Omental fat pad (tissue), 3 donors: ENCODE measurements at regions not wholly inside any gene's neighbourhood (a gene's known extent, or its start where the extent isn't known, plus 50 kb on each side); places are given as distances from the start of the nearest gene placed in this dataset.

Source experiments
- ATAC-seq: fragments of 150-250 bp; one replicate; pipeline ENCODE4 v1.9.1; 2016; ENCODE audit warnings: mild to moderate bottlenecking, moderate library complexity; ENCODE audit not compliant: low FRiP score
- DNase-seq: peaks from one replicate; pipeline ENCODE4 v3.0.0-alpha.2; 2019; ENCODE audit warnings: low spot score
- TF ChIP-seq, protein P1 (sequence below), 3 donors: fragments of 450-650 bp; IDR thresholded peaks; one replicate each; pipeline ENCODE4 v1.5.1; 2016 to 2017; ENCODE audit warnings: antibody characterized with exemption in 3 of 3, mild to moderate bottlenecking in 3 of 3, moderate library complexity in 2 of 3

DNA sequence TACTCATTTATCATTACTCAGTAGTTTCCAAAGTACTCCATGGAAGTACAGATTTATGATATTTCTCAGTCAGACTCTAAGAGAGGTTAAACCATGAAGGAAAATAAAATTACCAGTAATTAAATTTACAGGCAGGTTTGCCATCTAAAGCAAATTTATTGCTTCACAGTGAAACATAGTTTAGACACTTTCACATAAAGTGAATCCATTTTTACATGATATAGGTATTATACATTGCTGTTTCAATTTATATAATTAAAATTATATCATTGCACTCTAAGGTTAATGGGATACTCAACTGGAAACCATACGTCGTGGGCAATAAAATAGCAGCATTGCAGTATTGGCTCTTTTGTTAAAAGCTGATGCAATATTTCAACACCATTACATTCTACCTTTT is 202.8 kb downstream of the SLIT2 start:
- DNase-seq (no peak), ATAC-seq (no peak)

GRCh38 chr4:20456407-20456806 is 204.7 kb downstream of the SLIT2 start:
- DNase-seq (no peak), ATAC-seq (no peak)
- TF ChIP-seq, protein P1, sequence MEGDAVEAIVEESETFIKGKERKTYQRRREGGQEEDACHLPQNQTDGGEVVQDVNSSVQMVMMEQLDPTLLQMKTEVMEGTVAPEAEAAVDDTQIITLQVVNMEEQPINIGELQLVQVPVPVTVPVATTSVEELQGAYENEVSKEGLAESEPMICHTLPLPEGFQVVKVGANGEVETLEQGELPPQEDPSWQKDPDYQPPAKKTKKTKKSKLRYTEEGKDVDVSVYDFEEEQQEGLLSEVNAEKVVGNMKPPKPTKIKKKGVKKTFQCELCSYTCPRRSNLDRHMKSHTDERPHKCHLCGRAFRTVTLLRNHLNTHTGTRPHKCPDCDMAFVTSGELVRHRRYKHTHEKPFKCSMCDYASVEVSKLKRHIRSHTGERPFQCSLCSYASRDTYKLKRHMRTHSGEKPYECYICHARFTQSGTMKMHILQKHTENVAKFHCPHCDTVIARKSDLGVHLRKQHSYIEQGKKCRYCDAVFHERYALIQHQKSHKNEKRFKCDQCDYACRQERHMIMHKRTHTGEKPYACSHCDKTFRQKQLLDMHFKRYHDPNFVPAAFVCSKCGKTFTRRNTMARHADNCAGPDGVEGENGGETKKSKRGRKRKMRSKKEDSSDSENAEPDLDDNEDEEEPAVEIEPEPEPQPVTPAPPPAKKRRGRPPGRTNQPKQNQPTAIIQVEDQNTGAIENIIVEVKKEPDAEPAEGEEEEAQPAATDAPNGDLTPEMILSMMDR (IDR thresholded peaks at IDR 0.05): no peak

More for the DNA sequence above, 202.8 kb downstream of the SLIT2 start:
- TF ChIP-seq, protein P1 (IDR thresholded peaks at IDR 0.05): no peak

- TF ChIP-seq, protein P1 (IDR thresholded peaks at IDR 0.05): no peak
- no peak for DNase-seq
- ATAC-seq: peak; percentile 86
Measured at GRCh38 chr4:20462426-20463175, 210.9 kb downstream of the SLIT2 start.

GRCh38 chr4:20463176-20463430 is 211.4 kb downstream of the SLIT2 start:
- no peak for DNase-seq
- no peak for ATAC-seq
- TF ChIP-seq, protein P1 (IDR thresholded peaks at IDR 0.05): no peak

GRCh38 chr4:20464381-20464780 is 212.7 kb downstream of the SLIT2 start:
- ATAC-seq (peak; percentile 80), DNase-seq (no peak)
- TF ChIP-seq, protein P1 (IDR thresholded peaks at IDR 0.05): no peak

- DNase-seq (no peak), ATAC-seq (no peak)
- TF ChIP-seq, protein P1 (IDR thresholded peaks at IDR 0.05): no peak
Measured at GRCh38 chr4:20474119-20474518, 222.4 kb downstream of the SLIT2 start.

GRCh38 chr4:20478412-20478811 is 221.8 kb upstream of the PACRGL start:
- TF ChIP-seq, protein P1 (IDR thresholded peaks at IDR 0.05): no peak
- no peak for ATAC-seq
- DNase-seq: no peak
